ENCODE measurements at regions not wholly inside any gene's neighbourhood (a gene's known extent, or its start where the extent isn't known, plus 50 kb on each side); places are given as distances from the start of the nearest gene placed in this dataset.

GRCh38 chr1:168379104-168379860 is 98.6 kb downstream of the TBX19 start:
- no peak overlapping the region for H3K4me3 ChIP-seq (replicated peaks in 1 of 3; ENCODE audit: insufficient read depth in 1 of 3, low read depth in 2 of 3, low read length in 3 of 3)
- no peaks in the 10 kb centered on the region for H3K27me3 ChIP-seq (ENCODE audit: control insufficient read depth in 1 of 2, insufficient read depth in 2 of 2, low read length in 2 of 2)
- H3K4me2 ChIP-seq (ENCODE audit: low read depth, low read length), result no peak overlapping the region
- WGBS (ENCODE audit: low lambda C conversion rate), result 90% methylated on average over 8 of the region's 8 CpGs
- H4K20me1 ChIP-seq (ENCODE audit: insufficient read depth, low read length), result peaks cover 3% of the 10 kb centered on the region
- no peak overlapping the region for H3K27ac ChIP-seq (ENCODE audit: extremely low read length, insufficient read depth, low read length)
- H3K9me3 ChIP-seq (ENCODE audit: low read length), result no peaks in the 10 kb centered on the region
- H3K9ac ChIP-seq (ENCODE audit: insufficient read depth, low read depth, low read length), result no peak overlapping the region
- H2AFZ ChIP-seq (ENCODE audit: low read length), result no peak overlapping the region
- in situ Hi-C loops (cut with HindIII; ENCODE audit: extremely low pct_ligation_motif_present, low pct_unique_long_range_greater_than_20kb) (no loop called here), intact Hi-C loops (cut with micrococcal nuclease; ENCODE audit: unreplicated experiment) (no loop called here)
- ATAC-seq (no peak), FAIRE-seq (no peak), DNase-seq (ENCODE audit: low spot score) (no peak)
- H3K79me2 ChIP-seq (ENCODE audit: insufficient read depth, low read length), result peaks cover 18% of the 10 kb centered on the region
- H3K36me3 ChIP-seq (replicated peaks in 1 of 2; ENCODE audit: control insufficient read depth in 1 of 2, insufficient read depth in 2 of 2, low read length in 2 of 2), result peaks cover 3 to 9% of the 10 kb centered on the region in 2 experiments; a peak in 3 of 5 replicates
- ChIA-PET CTCF (ENCODE audit: low intra/inter-chr PET ratio, low total read pairs) (no interaction called here), POLR2A (no interaction called here)
- no peaks in the 10 kb centered on the region for H3K4me1 ChIP-seq (ENCODE audit: insufficient read depth, low read length)
- no peak for TF ChIP-seq ZNF891 (CRISPR knock-in tag; IDR thresholded peaks at IDR 0.05)
- no peak for TF ChIP-seq SMAD9 (CRISPR knock-in tag; IDR thresholded peaks at IDR 0.05)
- TF ChIP-seq RFXANK (CRISPR knock-in tag; IDR thresholded peaks at IDR 0.05), result no peak
- TF ChIP-seq RXRA (CRISPR knock-in tag; IDR thresholded peaks at IDR 0.05), result no peak
- no peak for TF ChIP-seq ZNF597 (CRISPR knock-in tag; IDR thresholded peaks at IDR 0.05)
- no peak for TF ChIP-seq ZNF713 (CRISPR knock-in tag; IDR thresholded peaks at IDR 0.05)
- no peak for TF ChIP-seq MAX (IDR thresholded peaks at IDR 0.05)
- no peak for TF ChIP-seq ZNF136 (CRISPR knock-in tag; IDR thresholded peaks at IDR 0.05; ENCODE audit: low read depth)
- no TSS peak for BruUV-seq (replicated peaks)
